DOHH2 (cell line): ENCODE measurements at regions not wholly inside any gene's neighbourhood (a gene's known extent, or its start where the extent isn't known, plus 50 kb on each side); places are given as distances from the start of the nearest gene placed in this dataset.

Experiments used
- CTCF ChIP-seq: fragments of 200-600 bp; sonication (generic); IDR thresholded peaks from one replicate; pipeline ENCODE4 v1.5.1; 2014; ENCODE audit warnings: antibody characterized with exemption, mild to moderate bottlenecking, low read depth, low read length; ENCODE audit not compliant: poor library complexity, severe bottlenecking
- EZH2phosphoT487 ChIP-seq: fragments of 200-600 bp; sonication (generic); IDR thresholded peaks from 2 replicates; pipeline ENCODE4 v1.6.1; 2017; ENCODE audit warnings: borderline replicate concordance, mild to moderate bottlenecking, antibody characterized with exemption, low read length, moderate library complexity, mixed read lengths

DNA sequence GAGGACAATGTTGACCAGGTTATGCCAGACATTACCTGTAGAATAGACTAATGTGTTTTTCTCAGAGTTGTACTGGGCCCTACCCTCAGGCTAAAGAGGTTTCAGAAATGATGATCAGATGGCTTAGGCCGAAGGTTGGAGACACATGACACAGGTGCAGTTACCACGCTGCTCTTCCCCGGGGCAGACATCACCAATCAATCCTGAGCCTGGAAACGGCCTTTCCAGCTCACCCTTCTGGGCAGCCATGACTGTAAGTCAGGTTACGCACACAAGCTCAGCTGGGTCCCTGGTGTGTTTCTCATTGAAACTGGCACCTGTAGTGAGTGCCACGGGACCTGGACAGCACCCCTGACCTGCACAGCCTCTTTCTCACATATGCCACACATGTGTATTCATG, 299.3 kb downstream of the UQCRFS1 start:
- TF ChIP-seq CTCF (no peak), EZH2phosphoT487 (no peak)
